H1 (cell line): ENCODE measurements at regions not wholly inside any gene's neighbourhood (a gene's known extent, or its start where the extent isn't known, plus 50 kb on each side); places are given as distances from the start of the nearest gene placed in this dataset.

ENCODE experiments used
- CTCF ChIA-PET: fragments of 300-600 bp; sonication (Branson Sonifier 250); formaldehyde crosslinking; loops from one replicate; lab custom pipeline; 2021; ENCODE audit not compliant: partially characterized antibody; lab: Charles Lee
- POLR2A ChIA-PET: fragments of 300-600 bp; sonication (Branson Sonifier 250); formaldehyde crosslinking; loops from one replicate; lab custom pipeline; 2021; ENCODE audit warnings: inconsistent platforms; ENCODE audit not compliant: partially characterized antibody; lab: Charles Lee
- DNase-seq, 2 experiments: peaks; one replicate each; pipeline versions ENCODE4 v3.0.0 to v3.0.0-alpha.2; 2010 to 2022; ENCODE audit warnings: low spot score in 2 of 2, low read depth in 1 of 2, mixed read lengths in 1 of 2
- FAIRE-seq: peaks from 2 replicates; lab custom pipeline; 2011; peaks lifted over from hg19 to GRCh38; lab: Jason Lieb, UNC
- H2AFZ ChIP-seq: 2 replicates; pipeline ENCODE4 v1.8.1; 2012; ENCODE audit warnings: low read length, inconsistent platforms
- H2AK5ac ChIP-seq: 2 replicates; pipeline ENCODE4 v1.6.1; 2013; ENCODE audit warnings: low read depth, low read length
- H2BK120ac ChIP-seq: replicated peaks from 2 replicates; pipeline ENCODE3; 2013; ENCODE audit warnings: low read depth, low read length, inconsistent platforms
- H2BK12ac ChIP-seq: 2 replicates; pipeline ENCODE4 v1.6.1; 2013; ENCODE audit warnings: low read depth, low read length
- H2BK15ac ChIP-seq: 2 replicates; pipeline ENCODE4 v1.6.1; 2013; ENCODE audit warnings: low read length
- H2BK20ac ChIP-seq: 2 replicates; pipeline ENCODE4 v1.6.1; 2013; ENCODE audit warnings: low read length
- H2BK5ac ChIP-seq: 2 replicates; pipeline ENCODE4 v1.6.1; 2013; ENCODE audit warnings: low read depth, low read length
- H3K14ac ChIP-seq: 2 replicates; pipeline ENCODE4 v1.6.1; 2013; ENCODE audit warnings: inconsistent platforms; ENCODE audit not compliant: insufficient read length
- H3K18ac ChIP-seq: 2 replicates; pipeline ENCODE4 v1.6.1; 2013; ENCODE audit warnings: low read length; ENCODE audit errors: extremely low read depth
- H3K23ac ChIP-seq: 2 replicates; pipeline ENCODE4 v1.6.1; 2013; ENCODE audit warnings: inconsistent platforms; ENCODE audit not compliant: insufficient read length
- H3K23me2 ChIP-seq: 2 replicates; pipeline ENCODE4 v1.6.1; 2013; ENCODE audit warnings: low read depth, low read length
- H3K27ac ChIP-seq: 2 replicates; pipeline ENCODE4 v1.6.1; 2011; ENCODE audit warnings: low read depth, low read length, inconsistent platforms
- H3K27me3 ChIP-seq, 4 experiments: replicated peaks in 1 of 4; 1 replicate in 1 of 4; 2 replicates in 3 of 4; pipeline versions ENCODE4 v1.6.1 to v1.8.1; 2011 to 2013; ENCODE audit warnings: low read length in 3 of 4, mild to moderate bottlenecking in 3 of 4, inconsistent platforms in 2 of 4, mixed read lengths in 2 of 4, moderate library complexity in 1 of 4; ENCODE audit not compliant: control insufficient read depth in 3 of 4, insufficient read depth in 3 of 4; ENCODE audit errors: extremely low read depth in 1 of 4
- H3K36me3 ChIP-seq, 4 experiments: 2 replicates each; pipeline versions ENCODE4 v1.6.1 to v1.8.1; 2011 to 2013; ENCODE audit warnings: mild to moderate bottlenecking in 4 of 4, low read length in 3 of 4, moderate library complexity in 2 of 4, control low read depth in 1 of 4, inconsistent platforms in 1 of 4; ENCODE audit not compliant: insufficient read depth in 4 of 4, control insufficient read depth in 2 of 4
- H3K4ac ChIP-seq: replicated peaks from 2 replicates; pipeline ENCODE3; 2013; ENCODE audit warnings: low read length, low read depth, mixed read lengths, inconsistent platforms; ENCODE audit not compliant: insufficient read length
- H3K4me1 ChIP-seq, 4 experiments: replicated peaks in 1 of 4; 1 replicate in 1 of 4; 2 replicates in 3 of 4; pipeline versions ENCODE4 v1.6.1 to v1.8.1; 2011 to 2013; ENCODE audit warnings: low read length in 3 of 4, inconsistent platforms in 2 of 4, mixed read lengths in 1 of 4; ENCODE audit not compliant: insufficient read depth in 4 of 4, control insufficient read depth in 3 of 4
- H3K4me2 ChIP-seq, 2 experiments: 2 replicates each; pipeline versions ENCODE4 v1.6.1 to v1.8.1; 2011 to 2013; ENCODE audit warnings: low read depth in 2 of 2, low read length in 2 of 2, control low read depth in 1 of 2, inconsistent platforms in 1 of 2, mild to moderate bottlenecking in 1 of 2; ENCODE audit not compliant: insufficient read depth in 1 of 2
- H3K4me3 ChIP-seq, 4 experiments: fragments of 200-600, 300-600 bp in 1 of 4; sonication (generic), shearing (Covaris generic), sonication (Bioruptor Twin) in 1 of 4; 2 replicates each; pipeline versions ENCODE4 v1.5.1 to v1.8.1; 2011 to 2016; ENCODE audit warnings: low read length in 4 of 4, low read depth in 3 of 4, control low read depth in 2 of 4, inconsistent platforms in 2 of 4, mild to moderate bottlenecking in 2 of 4, mixed read lengths in 1 of 4, moderate library complexity in 1 of 4; ENCODE audit not compliant: insufficient read depth in 2 of 4; ENCODE audit errors: extremely low read depth in 1 of 4
- H3K56ac ChIP-seq: replicated peaks from 2 replicates; pipeline ENCODE3; 2013; ENCODE audit warnings: low read depth, mild to moderate bottlenecking, mixed read lengths, low read length, inconsistent platforms; ENCODE audit not compliant: insufficient read length
- H3K79me1 ChIP-seq: 2 replicates; pipeline ENCODE4 v1.6.1; 2013; ENCODE audit warnings: low read depth, low read length, control low read depth
- H3K79me2 ChIP-seq, 2 experiments: 2 replicates each; pipeline versions ENCODE4 v1.6.1 to v1.8.1; 2012 to 2013; ENCODE audit warnings: low read length in 2 of 2, mild to moderate bottlenecking in 2 of 2, inconsistent platforms in 1 of 2; ENCODE audit not compliant: insufficient read depth in 2 of 2, control insufficient read depth in 1 of 2
- H3K9ac ChIP-seq, 4 experiments: replicated peaks in 1 of 4; 1 replicate in 1 of 4; 2 replicates in 3 of 4; pipeline versions ENCODE4 v1.6.1 to v1.8.1; 2011 to 2013; ENCODE audit warnings: low read depth in 3 of 4, low read length in 3 of 4, control low read depth in 2 of 4, mild to moderate bottlenecking in 2 of 4, moderate library complexity in 2 of 4, inconsistent platforms in 1 of 4; ENCODE audit errors: extremely low read depth in 1 of 4
- H3K9me3 ChIP-seq, 2 experiments: 2 replicates each; pipeline versions ENCODE4 v1.6.1 to v1.8.1; 2012 to 2013; ENCODE audit warnings: mild to moderate bottlenecking in 2 of 2, moderate library complexity in 2 of 2, control low read depth in 1 of 2, inconsistent platforms in 1 of 2, low read depth in 1 of 2, low read length in 1 of 2, mixed read lengths in 1 of 2; ENCODE audit not compliant: insufficient read depth in 2 of 2
- H4K20me1 ChIP-seq, 2 experiments: replicated peaks in 1 of 2; 2 replicates each; pipeline versions ENCODE3 to v1.8.1; 2011 to 2013; ENCODE audit warnings: inconsistent platforms in 2 of 2, low read length in 2 of 2, mild to moderate bottlenecking in 1 of 2; ENCODE audit not compliant: insufficient read depth in 2 of 2, control insufficient read depth in 1 of 2
- H4K5ac ChIP-seq: 2 replicates; pipeline ENCODE4 v1.6.1; 2013; ENCODE audit warnings: low read length, low read depth, mixed read lengths, inconsistent platforms; ENCODE audit not compliant: insufficient read length
- H4K8ac ChIP-seq: 2 replicates; pipeline ENCODE4 v1.8.0; 2013; ENCODE audit warnings: mild to moderate bottlenecking, moderate library complexity, low read length, inconsistent platforms; ENCODE audit not compliant: insufficient read depth; ENCODE audit errors: extremely low read depth
- H4K91ac ChIP-seq: replicated peaks from 2 replicates; pipeline ENCODE3; 2013; ENCODE audit warnings: low read length, mixed read lengths, inconsistent platforms; ENCODE audit not compliant: insufficient read length
- CTBP2 ChIP-seq: IDR thresholded peaks from 2 replicates; pipeline ENCODE4 v1.7.0; 2011; ENCODE audit warnings: borderline replicate concordance, mild to moderate bottlenecking, moderate library complexity, mixed read lengths, low read length; ENCODE audit not compliant: insufficient read depth, insufficient read length
- RNF2 ChIP-seq: fragments of 200-900, 300-1000 bp; sonication (generic); IDR thresholded peaks from 2 replicates; pipeline ENCODE4 v1.7.1; 2016; ENCODE audit warnings: borderline replicate concordance, low read depth, mild to moderate bottlenecking, antibody characterized with exemption, low read length; ENCODE audit not compliant: poor library complexity, severe bottlenecking; ENCODE audit errors: missing control alignments
- WGBS, 2 experiments: shearing (Covaris generic) in 1 of 2; methylation state at CpG; one replicate each; pipeline versions ENCODE4 v1.1.6 to v1.1.7; 2013 to 2015; ENCODE audit warnings: low lambda C conversion rate in 2 of 2, mixed read lengths in 2 of 2, inconsistent platforms in 1 of 2, low coverage in 1 of 2, missing lambda C conversion rate in 1 of 2; ENCODE audit not compliant: insufficient replicate concordance in 2 of 2, insufficient coverage in 1 of 2, insufficient read length in 1 of 2; ENCODE audit errors: extremely low coverage in 1 of 2, missing lambda C conversion rate in 1 of 2; 5-methylcytosine and 5-hydroxymethylcytosine counted together

GRCh38 chr11:70899616-70900015 is 352.8 kb downstream of the SHANK2 start:
- H3K4me2 ChIP-seq, result no peak overlapping the region
- peaks cover 3% of the 10 kb centered on the region for H3K79me1 ChIP-seq
- no peak overlapping the region for H4K5ac ChIP-seq
- no peak overlapping the region for H4K91ac ChIP-seq
- 91% methylated on average over 6 of the region's 6 CpGs; no CpG with 5 or more reads in 1 of the 2 experiments for WGBS, 2 experiments
- TF ChIP-seq RNF2 (no peak), CTBP2 (no peak)
- H3K27me3 ChIP-seq, result no peaks in the 10 kb centered on the region; a peak in 1 of 7 replicates
- H2BK12ac ChIP-seq, result no peak overlapping the region
- no peak overlapping the region for H2BK120ac ChIP-seq
- H3K79me2 ChIP-seq, result no peaks in the 10 kb centered on the region
- ChIA-PET POLR2A (no interaction called here), CTCF (no interaction called here)
- DNase-seq (no peak), FAIRE-seq (no peak)
- no peak overlapping the region for H2AK5ac ChIP-seq
- no peak overlapping the region for H3K9ac ChIP-seq
- 0 out of 7 replicates have a peak, but pooled peaks cover 0 to 2% (median 0%) of the 10 kb centered on the region in 4 experiments for H3K4me1 ChIP-seq
- H4K20me1 ChIP-seq, result peaks cover 4 to 6% of the 10 kb centered on the region in 2 experiments
- no peak overlapping the region for H3K27ac ChIP-seq
- H3K14ac ChIP-seq, result no peak overlapping the region
- H3K36me3 ChIP-seq, result no peaks in the 10 kb centered on the region
- no peaks in the 10 kb centered on the region for H3K23me2 ChIP-seq
- H3K18ac ChIP-seq, result no peak overlapping the region
- no peak overlapping the region for H3K56ac ChIP-seq
- H4K8ac ChIP-seq, result no peak overlapping the region
- no peak overlapping the region for H3K4me3 ChIP-seq
- H2AFZ ChIP-seq, result no peak overlapping the region
- H2BK5ac ChIP-seq, result no peak overlapping the region
- no peak overlapping the region for H3K4ac ChIP-seq
- no peak overlapping the region for H2BK15ac ChIP-seq
- H3K9me3 ChIP-seq, result peaks cover 2 to 4% of the 10 kb centered on the region in 2 experiments; a peak in 3 of 4 replicates
- H3K23ac ChIP-seq, result no peak overlapping the region
- H2BK20ac ChIP-seq, result no peak overlapping the region
